22Rv1 (cell line): ENCODE measurements at regions not wholly inside any gene's neighbourhood (a gene's known extent, or its start where the extent isn't known, plus 50 kb on each side); places are given as distances from the start of the nearest gene placed in this dataset.

Experiments used
- CTCF ChIP-seq: fragments of 450-650 bp; IDR thresholded peaks from 2 replicates; pipeline ENCODE4 v1.5.1; 2017; ENCODE audit warnings: mild to moderate bottlenecking
- ZFX ChIP-seq: fragments of 450-650 bp; IDR thresholded peaks from 2 replicates; pipeline ENCODE4 v1.6.1; 2017; ENCODE audit warnings: antibody characterized with exemption, borderline replicate concordance

DNA sequence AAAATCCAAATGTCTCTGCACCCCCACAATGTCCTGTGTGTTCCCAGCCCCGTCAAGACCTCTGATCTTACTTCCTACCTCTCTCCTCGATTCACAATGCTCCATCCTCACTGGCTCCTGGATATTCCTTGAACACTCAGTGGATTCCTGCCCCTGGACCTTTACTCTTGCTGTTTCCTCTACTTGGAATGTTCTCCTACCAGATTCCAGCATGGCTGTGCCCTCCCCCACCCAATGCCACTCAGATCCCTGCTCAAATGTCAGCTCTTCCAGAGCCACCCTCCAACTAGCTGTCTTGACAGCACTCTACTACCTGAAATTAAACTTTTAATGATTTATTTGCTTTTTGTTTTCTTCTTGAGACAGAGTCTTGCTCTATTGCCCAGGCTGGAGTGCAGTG is 107.4 kb downstream of the KLF5 start:
- TF ChIP-seq CTCF (no peak), ZFX (no peak)
